IMR-90 (cell line): ENCODE measurements at regions not wholly inside any gene's neighbourhood (a gene's known extent, or its start where the extent isn't known, plus 50 kb on each side); places are given as distances from the start of the nearest gene placed in this dataset.

ENCODE experiments used
- ATAC-seq: fragments of 200-7000 bp; cut with Tn5 transposase; 2 replicates; pipeline ENCODE4 v1.9.1; 2020; ENCODE audit warnings: low read depth, mild to moderate bottlenecking, moderate library complexity
- BruUV-seq: library from RNA; stranded (reverse); fragments of 400-500 nt; replicated peaks from 2 replicates; lab custom pipeline; 2021; lab: Mats Ljungman, UMichigan
- CTCF ChIA-PET: fragments of 300-600 bp; formaldehyde crosslinking; extraction: SDS; loops from one replicate; lab custom pipeline; 2021; ENCODE audit warnings: antibody characterized with exemption; lab: Yijun Ruan, JAX
- POLR2A ChIA-PET: fragments of 300-600 bp; sonication (Branson Sonifier 250); formaldehyde crosslinking; loops from one replicate; lab custom pipeline; 2022; ENCODE audit warnings: antibody characterized with exemption; ENCODE audit not compliant: unreplicated experiment; lab: Charles Lee
- DNase-seq: peaks from one replicate; pipeline ENCODE4 v3.0.0; 2013
- H2AFZ ChIP-seq: replicated peaks from 2 replicates; pipeline ENCODE3; 2013; ENCODE audit warnings: low read length, mild to moderate bottlenecking; ENCODE audit not compliant: poor library complexity
- H2AK5ac ChIP-seq: 2 replicates; pipeline ENCODE4 v1.6.1; 2013; ENCODE audit warnings: low read depth, low read length, inconsistent platforms
- H2AK9ac ChIP-seq: replicated peaks from 2 replicates; pipeline ENCODE3; 2013; ENCODE audit warnings: mild to moderate bottlenecking, low read depth, low read length, moderate library complexity; ENCODE audit not compliant: poor library complexity
- H2BK120ac ChIP-seq: 2 replicates; pipeline ENCODE4 v1.6.1; 2013; ENCODE audit warnings: low read depth, low read length, inconsistent platforms
- H2BK15ac ChIP-seq: 3 replicates; pipeline ENCODE4 v1.6.1; 2013; ENCODE audit warnings: low read depth, low read length, inconsistent platforms
- H2BK20ac ChIP-seq: 2 replicates; pipeline ENCODE4 v1.6.1; 2013; ENCODE audit warnings: low read depth, mild to moderate bottlenecking, inconsistent platforms, low read length, moderate library complexity
- H2BK5ac ChIP-seq: 2 replicates; pipeline ENCODE4 v1.6.1; 2013; ENCODE audit warnings: mild to moderate bottlenecking, low read depth, low read length, inconsistent platforms; ENCODE audit not compliant: poor library complexity, severe bottlenecking
- H3K14ac ChIP-seq: replicated peaks from 2 replicates; pipeline ENCODE4 v1.6.1; 2013; ENCODE audit warnings: low read depth, low read length, inconsistent platforms
- H3K18ac ChIP-seq: 2 replicates; pipeline ENCODE4 v1.6.1; 2013; ENCODE audit warnings: low read depth, low read length, control low read depth
- H3K23ac ChIP-seq: 2 replicates; pipeline ENCODE4 v1.6.1; 2013; ENCODE audit warnings: low read depth, low read length, inconsistent platforms
- H3K27ac ChIP-seq: 2 replicates; pipeline ENCODE4 v1.5.1; 2013; ENCODE audit warnings: mild to moderate bottlenecking, control low read depth, low read length; ENCODE audit not compliant: insufficient read depth
- H3K27me3 ChIP-seq: 2 replicates; pipeline ENCODE4 v1.6.1; 2013; ENCODE audit warnings: low read length; ENCODE audit not compliant: control insufficient read depth, insufficient read depth
- H3K36me3 ChIP-seq: 2 replicates; pipeline ENCODE4 v1.6.1; 2013; ENCODE audit warnings: low read length, mixed read lengths; ENCODE audit not compliant: control insufficient read depth, insufficient read depth
- H3K4ac ChIP-seq: 2 replicates; pipeline ENCODE4 v1.6.1; 2013; ENCODE audit warnings: low read depth, low read length, inconsistent platforms
- H3K4me1 ChIP-seq: 2 replicates; pipeline ENCODE4 v1.6.1; 2013; ENCODE audit warnings: low read length, mixed read lengths; ENCODE audit not compliant: control insufficient read depth, insufficient read depth
- H3K4me2 ChIP-seq: 2 replicates; pipeline ENCODE4 v1.6.1; 2013; ENCODE audit warnings: low read depth, mild to moderate bottlenecking, control low read depth, low read length, moderate library complexity
- H3K4me3 ChIP-seq: 2 replicates; pipeline ENCODE4 v1.5.1; 2013; ENCODE audit warnings: low read depth, mild to moderate bottlenecking, control low read depth, low read length, moderate library complexity; ENCODE audit not compliant: insufficient read depth
- H3K56ac ChIP-seq: 2 replicates; pipeline ENCODE4 v1.6.1; 2013; ENCODE audit warnings: low read length, inconsistent platforms; ENCODE audit not compliant: insufficient read depth; ENCODE audit errors: extremely low read depth
- H3K79me1 ChIP-seq, 2 experiments: 2 replicates each; pipeline ENCODE4 v1.6.1; 2013; ENCODE audit warnings: low read length in 2 of 2, inconsistent platforms in 1 of 2, low read depth in 1 of 2
- H3K9ac ChIP-seq: 2 replicates; pipeline ENCODE4 v1.6.1; 2013; ENCODE audit warnings: low read depth, low read length, control low read depth
- H3K9me1 ChIP-seq: 2 replicates; pipeline ENCODE4 v1.6.1; 2013; ENCODE audit warnings: low read length, inconsistent platforms; ENCODE audit not compliant: insufficient read depth
- H3K9me3 ChIP-seq: 2 replicates; pipeline ENCODE4 v1.6.1; 2013; ENCODE audit warnings: low read length; ENCODE audit not compliant: control insufficient read depth, insufficient read depth
- H4K20me1 ChIP-seq: 2 replicates; pipeline ENCODE4 v1.6.1; 2013; ENCODE audit warnings: low read length, inconsistent platforms; ENCODE audit not compliant: insufficient read depth
- H4K5ac ChIP-seq: 2 replicates; pipeline ENCODE4 v1.6.1; 2013; ENCODE audit warnings: mild to moderate bottlenecking, low read depth, low read length, control low read depth
- H4K8ac ChIP-seq, 2 experiments: 2 replicates each; pipeline ENCODE4 v1.6.1; 2013; ENCODE audit warnings: low read depth in 2 of 2, low read length in 2 of 2, control low read depth in 1 of 2, inconsistent platforms in 1 of 2
- H4K91ac ChIP-seq: 2 replicates; pipeline ENCODE4 v1.6.1; 2013; ENCODE audit warnings: low read depth, low read length, inconsistent platforms; ENCODE audit not compliant: insufficient read depth
- BHLHE40 ChIP-seq: fragments of 150-350 bp; IDR thresholded peaks from 2 replicates; pipeline ENCODE4 v1.6.1; 2016; ENCODE audit warnings: mild to moderate bottlenecking, low read depth, low read length
- CEBPB ChIP-seq: IDR thresholded peaks from 2 replicates; pipeline ENCODE4 v1.6.1; 2012; ENCODE audit warnings: low read depth, low read length, improper control_type of control experiment
- CHD1 ChIP-seq: IDR thresholded peaks from 2 replicates; pipeline ENCODE4 v1.6.1; 2012; ENCODE audit warnings: low read depth, low read length, improper control_type of control experiment
- ELK1 ChIP-seq: fragments of 150-350 bp; IDR thresholded peaks from 2 replicates; pipeline ENCODE4 v1.6.1; 2016; ENCODE audit warnings: low read depth, mild to moderate bottlenecking, low read length, moderate library complexity, borderline replicate concordance
- FOS ChIP-seq: fragments of 150-350 bp; IDR thresholded peaks from 2 replicates; pipeline ENCODE4 v1.6.1; 2016; ENCODE audit warnings: low read depth, low read length
- MAFK ChIP-seq: IDR thresholded peaks from 2 replicates; pipeline ENCODE4 v1.6.1; 2012; ENCODE audit warnings: low read depth, low read length, improper control_type of control experiment
- MAZ ChIP-seq: IDR thresholded peaks from 2 replicates; pipeline ENCODE4 v1.6.1; 2012; ENCODE audit warnings: low read depth, mild to moderate bottlenecking, low read length, improper control_type of control experiment, moderate library complexity, borderline replicate concordance
- MXI1 ChIP-seq: IDR thresholded peaks from 2 replicates; pipeline ENCODE4 v1.6.1; 2012; ENCODE audit warnings: low read depth, mild to moderate bottlenecking, low read length, moderate library complexity, borderline replicate concordance
- NFE2L2 ChIP-seq: fragments of 150-350 bp; IDR thresholded peaks from 2 replicates; pipeline ENCODE4 v1.6.1; 2016; ENCODE audit warnings: low read depth, mild to moderate bottlenecking, low read length
- POLR2A ChIP-seq: IDR thresholded peaks from 2 replicates; pipeline ENCODE4 v1.6.1; 2012; ENCODE audit warnings: mild to moderate bottlenecking, low read depth, low read length
- RAD21 ChIP-seq: IDR thresholded peaks from 2 replicates; pipeline ENCODE4 v1.6.1; 2012; ENCODE audit warnings: low read length, improper control_type of control experiment
- RCOR1 ChIP-seq: IDR thresholded peaks from 2 replicates; pipeline ENCODE4 v1.6.1; 2012; ENCODE audit warnings: mild to moderate bottlenecking, low read length, improper control_type of control experiment; ENCODE audit not compliant: insufficient replicate concordance
- RFX5 ChIP-seq: IDR thresholded peaks from 2 replicates; pipeline ENCODE4 v1.8.0; 2012; ENCODE audit warnings: low read depth, mild to moderate bottlenecking, low read length, moderate library complexity
- SMC3 ChIP-seq: fragments of 150-350 bp; IDR thresholded peaks from 2 replicates; pipeline ENCODE4 v1.6.1; 2016; ENCODE audit warnings: low read depth, mild to moderate bottlenecking, antibody characterized with exemption, low read length, moderate library complexity
- USF2 ChIP-seq: fragments of 150-350 bp; IDR thresholded peaks from 2 replicates; pipeline ENCODE4 v1.6.1; 2017; ENCODE audit warnings: mild to moderate bottlenecking, antibody characterized with exemption, low read length, low read depth
- WGBS, 2 experiments: methylation state at CpG; one replicate each; pipeline versions ENCODE4 v1.1.5 to v1.1.7; 2013; ENCODE audit warnings: missing lambda C conversion rate in 2 of 2; ENCODE audit not compliant: insufficient read length in 1 of 2; ENCODE audit errors: extremely low coverage in 2 of 2; 5-methylcytosine and 5-hydroxymethylcytosine counted together
- dilution Hi-C: fragments of 300-500 bp; cut with HindIII; formaldehyde crosslinking; loops from one replicate; pipeline ENCODE4 v1.14.3; 2018; ENCODE audit warnings: low sequenced_read_pairs; ENCODE audit not compliant: unreplicated experiment
- in situ Hi-C: fragments of 300-500 bp; cut with MboI; formaldehyde crosslinking; loops from 3 replicates; pipeline ENCODE4 v1.14.3; 2019; ENCODE audit warnings: low sequenced_read_pairs, inconsistent platforms, mixed read lengths
- intact Hi-C: fragments of 100-400 bp; cut with micrococcal nuclease; formaldehyde crosslinking; loops from 2 replicates; pipeline ENCODE4 v1.10.0; 2022
- TF ChIP-seq, protein P1 (sequence below): conservative IDR thresholded peaks from 2 replicates; pipeline ENCODE4 v1.5.1; 2012; ENCODE audit warnings: mild to moderate bottlenecking, low read depth, low read length, improper control_type of control experiment

DNA sequence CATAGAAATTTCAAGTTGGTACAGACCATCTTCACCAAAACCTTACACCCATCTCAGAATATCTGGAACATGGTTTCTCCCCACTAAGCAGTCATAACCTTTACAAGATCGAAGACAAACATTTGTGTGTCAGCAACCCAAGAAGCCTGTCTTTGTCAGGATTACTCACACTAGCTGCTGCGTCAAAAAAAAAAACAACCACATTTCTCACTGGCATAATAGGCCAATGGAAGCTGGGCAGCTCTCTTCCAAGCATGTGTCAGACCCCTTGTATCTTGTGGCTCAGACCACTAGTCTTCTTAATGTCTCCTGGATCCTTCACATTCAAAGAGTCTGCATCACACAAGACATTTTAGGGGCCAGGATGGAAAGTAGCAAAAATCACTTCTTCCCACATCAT is 266.9 kb upstream of the IGF1R start:
- no peaks in the 10 kb centered on the region for H3K27me3 ChIP-seq
- H3K9ac ChIP-seq, result no peak overlapping the region
- H3K36me3 ChIP-seq, result no peaks in the 10 kb centered on the region
- no peak overlapping the region for H2BK5ac ChIP-seq
- no peak overlapping the region for H2AK9ac ChIP-seq
- no peak overlapping the region for H3K4me3 ChIP-seq
- no peak overlapping the region for H3K27ac ChIP-seq
- no peaks in the 10 kb centered on the region for H4K20me1 ChIP-seq
- ATAC-seq (no peak), DNase-seq (no peak)
- H3K4ac ChIP-seq, result no peak overlapping the region
- no peak overlapping the region for H2BK20ac ChIP-seq
- no peak overlapping the region for H3K4me2 ChIP-seq
- H3K56ac ChIP-seq, result no peak overlapping the region
- dilution Hi-C loops, result no loop called here
- H2BK120ac ChIP-seq, result no peak overlapping the region
- intact Hi-C loops, result no loop called here
- no peaks in the 10 kb centered on the region; the same call in 1 of the 2 replicates for H3K9me3 ChIP-seq
- ChIA-PET CTCF (no interaction called here), POLR2A (no interaction called here)
- H3K18ac ChIP-seq, result no peak overlapping the region
- 42% methylated on average over 2 of the region's 2 CpGs; no CpG with 5 or more reads in 1 of the 2 experiments for WGBS, 2 experiments
- no peak overlapping the region for H4K5ac ChIP-seq
- H3K4me1 ChIP-seq, result no peaks in the 10 kb centered on the region
- H4K8ac ChIP-seq, result no peak overlapping the region
- in situ Hi-C loops, result no loop called here
- no peaks in the 10 kb centered on the region for H3K79me1 ChIP-seq
- H3K9me1 ChIP-seq, result no peaks in the 10 kb centered on the region
- TF ChIP-seq MXI1, result no peak
- TF ChIP-seq RCOR1, result no peak
- TF ChIP-seq NFE2L2, result no peak
- TF ChIP-seq, protein P1, sequence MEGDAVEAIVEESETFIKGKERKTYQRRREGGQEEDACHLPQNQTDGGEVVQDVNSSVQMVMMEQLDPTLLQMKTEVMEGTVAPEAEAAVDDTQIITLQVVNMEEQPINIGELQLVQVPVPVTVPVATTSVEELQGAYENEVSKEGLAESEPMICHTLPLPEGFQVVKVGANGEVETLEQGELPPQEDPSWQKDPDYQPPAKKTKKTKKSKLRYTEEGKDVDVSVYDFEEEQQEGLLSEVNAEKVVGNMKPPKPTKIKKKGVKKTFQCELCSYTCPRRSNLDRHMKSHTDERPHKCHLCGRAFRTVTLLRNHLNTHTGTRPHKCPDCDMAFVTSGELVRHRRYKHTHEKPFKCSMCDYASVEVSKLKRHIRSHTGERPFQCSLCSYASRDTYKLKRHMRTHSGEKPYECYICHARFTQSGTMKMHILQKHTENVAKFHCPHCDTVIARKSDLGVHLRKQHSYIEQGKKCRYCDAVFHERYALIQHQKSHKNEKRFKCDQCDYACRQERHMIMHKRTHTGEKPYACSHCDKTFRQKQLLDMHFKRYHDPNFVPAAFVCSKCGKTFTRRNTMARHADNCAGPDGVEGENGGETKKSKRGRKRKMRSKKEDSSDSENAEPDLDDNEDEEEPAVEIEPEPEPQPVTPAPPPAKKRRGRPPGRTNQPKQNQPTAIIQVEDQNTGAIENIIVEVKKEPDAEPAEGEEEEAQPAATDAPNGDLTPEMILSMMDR, result no peak
- no peak for TF ChIP-seq CEBPB
- TF ChIP-seq MAFK, result no peak
- no peak for TF ChIP-seq SMC3
- no peak for TF ChIP-seq RFX5
- TF ChIP-seq ELK1, result no peak
- no peak for TF ChIP-seq CHD1
- no peak for TF ChIP-seq MAZ
- no peak for TF ChIP-seq RAD21
- no peak for TF ChIP-seq BHLHE40
- no peak for TF ChIP-seq USF2
- no peak for TF ChIP-seq POLR2A
- TF ChIP-seq FOS, result no peak
- no peak overlapping the region for H4K91ac ChIP-seq
- no peak overlapping the region for H2AK5ac ChIP-seq
- no peak overlapping the region for H2AFZ ChIP-seq
- no TSS peak for BruUV-seq
- H3K14ac ChIP-seq, result no peak overlapping the region
- no peak overlapping the region for H2BK15ac ChIP-seq
- no peak overlapping the region for H3K23ac ChIP-seq
